ENCODE measurements at regions not wholly inside any gene's neighbourhood (a gene's known extent, or its start where the extent isn't known, plus 50 kb on each side); places are given as distances from the start of the nearest gene placed in this dataset.

- DNase-seq = no peak
Observed at GRCh38 chr13:108526286-108526685, 103.1 kb upstream of the MYO16 start.

DNA sequence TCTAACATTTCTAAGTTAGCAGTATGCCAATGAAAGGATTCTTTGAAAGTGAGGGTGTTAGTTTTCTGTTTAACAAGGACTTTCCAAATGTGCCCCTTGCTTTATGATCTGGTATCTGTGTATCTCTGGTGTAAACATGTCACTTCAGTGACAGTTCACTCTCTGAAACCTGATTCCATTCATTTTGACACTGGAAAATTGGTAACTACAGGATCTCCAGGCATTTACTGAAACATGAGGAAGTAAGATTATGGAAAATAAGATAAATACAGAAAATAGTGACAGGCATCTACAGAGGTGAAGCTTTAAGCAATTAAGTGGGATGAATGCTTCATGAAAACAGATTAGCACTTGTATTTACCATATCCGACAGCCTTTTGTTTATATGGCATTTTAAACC lies 101.6 kb upstream of the MYO16 start:
- no peak for DNase-seq

DNA sequence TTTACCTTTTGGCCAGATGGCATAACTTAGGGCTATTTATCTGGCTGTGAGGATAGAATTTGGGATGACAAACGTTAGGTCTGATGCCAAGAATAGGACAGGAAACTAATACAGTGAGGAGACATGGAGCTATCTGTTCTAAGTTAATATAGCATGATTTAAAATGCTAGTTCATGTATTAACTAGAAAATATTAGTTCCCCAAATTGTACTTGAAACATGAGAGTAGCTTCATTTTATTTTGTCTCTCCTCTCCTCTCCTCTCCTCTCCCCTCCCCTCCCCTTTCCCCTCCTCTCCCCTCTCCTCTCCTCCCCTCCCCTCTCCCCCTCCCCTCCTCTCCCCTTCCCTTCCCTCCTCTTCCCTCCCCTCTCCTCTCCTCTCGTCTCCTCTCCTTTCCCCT lies 101.1 kb upstream of the MYO16 start:
- no peak for DNase-seq

GRCh38 chr13:108533842-108534241 lies 95.6 kb upstream of the MYO16 start:
- no peak for DNase-seq

DNA sequence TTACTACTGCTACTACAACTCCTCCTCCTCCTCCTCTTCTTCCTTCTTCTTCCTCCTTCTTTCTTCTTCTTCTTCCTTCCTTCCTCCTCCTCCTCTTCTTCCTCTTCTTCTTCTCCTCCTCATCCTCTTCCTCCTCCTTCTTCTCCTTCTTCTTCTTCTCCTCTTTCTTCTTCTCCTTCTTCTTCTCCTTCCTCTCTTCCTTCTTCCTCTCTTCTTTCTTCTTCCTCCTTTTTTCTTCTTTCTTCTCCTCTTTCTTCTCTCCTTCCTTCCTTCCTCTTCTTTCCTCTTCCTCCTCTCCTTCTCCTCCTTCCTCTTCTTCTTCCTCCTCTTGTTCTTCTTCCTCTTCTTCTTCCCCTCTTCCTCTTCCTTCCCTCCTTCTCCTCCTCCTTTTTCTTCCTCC lies 94.7 kb upstream of the MYO16 start:
- DNase-seq = no peak

DNA sequence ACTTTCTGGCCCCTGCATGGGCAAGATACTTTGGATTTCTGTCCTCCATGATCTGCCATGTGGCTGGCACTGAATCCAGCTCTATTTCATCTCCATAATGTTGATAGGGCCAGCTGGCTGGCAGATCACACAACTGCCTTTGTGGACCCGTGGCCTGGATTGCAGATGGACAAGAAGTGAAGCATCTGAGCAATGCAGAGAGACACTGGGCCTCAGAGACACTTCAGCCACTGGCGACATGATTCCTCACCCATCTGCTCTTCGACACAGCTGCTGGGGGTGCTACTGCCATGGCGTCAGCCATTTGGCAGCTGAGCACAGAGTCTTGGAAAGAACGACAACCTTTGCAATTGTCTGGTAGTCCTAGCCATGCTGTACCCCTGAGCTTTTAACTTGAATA lies 79.5 kb upstream of the MYO16 start:
- peak in 9 of 51 donors; percentile 0 to 27 (median 8) for DNase-seq

DNA sequence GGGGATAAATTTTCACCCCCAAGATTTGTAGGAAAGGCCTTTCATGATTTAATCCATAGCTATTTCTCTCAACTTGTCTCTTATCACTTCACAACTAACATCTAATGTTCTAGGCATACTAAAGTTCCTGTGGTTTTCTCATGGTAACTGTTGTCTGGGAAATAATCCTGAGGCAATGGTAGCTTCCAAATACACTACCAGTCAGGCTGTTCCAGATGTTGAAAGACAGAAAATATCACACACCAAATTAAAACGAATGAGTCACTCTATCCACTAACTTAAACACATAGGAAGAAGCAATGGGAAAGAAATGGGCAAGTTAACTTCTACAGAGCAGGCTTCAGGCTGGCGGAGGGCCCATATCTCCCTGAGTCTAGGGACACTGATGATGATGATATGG lies 77.7 kb upstream of the MYO16 start:
- no peak for DNase-seq

DNA sequence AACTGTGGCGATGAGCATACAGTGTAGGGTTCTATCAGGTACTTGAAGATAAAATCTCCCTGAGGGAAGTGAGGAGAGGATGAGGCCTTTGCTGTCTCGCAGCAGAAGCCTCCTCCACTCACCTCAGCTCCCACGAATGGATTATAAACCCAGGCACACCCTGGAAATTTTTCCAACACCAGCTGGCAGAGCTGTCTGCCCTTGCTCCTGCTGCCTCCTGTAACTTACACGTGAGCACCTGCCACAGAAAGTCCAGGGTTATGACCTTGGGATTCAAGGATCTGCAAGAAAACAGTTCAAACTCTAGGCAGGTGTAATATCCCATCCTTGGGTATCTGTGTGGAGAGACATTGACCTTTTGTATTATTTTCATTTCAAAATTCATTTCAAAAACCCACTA lies 70.9 kb upstream of the MYO16 start:
- no peak for DNase-seq

- peak in 10 of 51 donors; percentile 1 to 37 (median 11) for DNase-seq
Observed at GRCh38 chr13:108560093-108560492, 69.3 kb upstream of the MYO16 start.

- DNase-seq = peak in 2 of 51 donors; percentile 0 to 4
Observed at GRCh38 chr13:108561149-108561548, 68.3 kb upstream of the MYO16 start.

DNA sequence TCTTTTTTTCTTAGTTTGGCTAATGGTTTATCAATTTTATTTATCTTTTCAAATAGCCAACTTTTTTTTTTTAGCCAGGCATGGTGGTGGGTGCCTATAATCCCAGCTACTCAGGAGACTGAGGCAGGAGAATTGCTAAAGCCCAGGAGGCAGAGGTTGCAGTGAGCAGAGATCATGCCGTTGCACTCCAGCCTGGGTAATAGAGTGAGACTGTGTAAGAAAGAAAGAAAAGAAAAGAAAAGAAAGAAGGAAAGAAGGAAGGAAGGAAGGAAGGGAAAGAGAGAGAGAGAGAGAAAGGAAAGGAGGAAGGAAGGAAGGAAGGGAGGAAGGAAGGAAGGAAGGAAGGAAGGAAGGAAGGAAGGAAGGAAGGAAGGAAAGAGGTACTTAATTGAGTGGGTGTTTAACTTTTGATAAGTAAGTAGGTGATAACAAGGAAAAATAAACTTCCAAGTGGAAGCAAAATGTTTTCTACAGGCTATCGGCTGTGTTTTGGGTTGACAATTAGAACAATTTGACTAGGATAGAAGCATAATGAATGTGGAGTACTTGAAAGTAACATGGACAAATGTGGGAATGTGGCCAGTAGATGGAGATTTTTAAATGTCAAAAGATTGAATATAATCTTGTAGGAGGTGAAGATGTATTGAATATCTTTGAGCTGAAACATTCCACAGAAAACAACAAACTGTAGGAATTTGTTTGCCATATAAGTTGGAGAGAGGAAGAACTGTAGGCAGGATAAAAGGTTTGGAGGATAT lies 62.8 kb upstream of the MYO16 start:
- DNase-seq = no peak

DNA sequence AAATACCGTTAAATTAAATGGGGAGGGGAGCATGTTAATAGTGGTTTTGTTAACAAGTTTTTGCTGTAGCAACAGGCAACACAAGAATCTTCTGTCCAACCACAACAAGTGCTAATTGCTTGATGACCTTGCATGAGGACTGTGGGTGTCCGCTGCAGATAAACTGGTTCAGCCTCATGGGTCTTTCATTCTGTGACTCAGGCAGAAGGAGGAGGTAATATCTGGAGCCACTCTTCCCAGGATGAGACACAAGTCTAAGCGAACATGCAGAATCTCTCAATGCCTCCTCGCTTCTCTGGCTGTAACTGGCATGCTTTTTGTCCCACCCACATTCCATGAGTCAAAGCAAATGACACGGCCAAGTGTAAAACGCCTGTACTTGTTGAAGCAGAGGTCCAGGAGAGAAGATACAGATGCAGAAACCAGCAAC lies 56.6 kb upstream of the MYO16 start:
- DNase-seq = peak in 1 of 51 donors; percentile 21

- no peak for DNase-seq
Observed at GRCh38 chr13:108573455-108573854, 56.0 kb upstream of the MYO16 start.

DNA sequence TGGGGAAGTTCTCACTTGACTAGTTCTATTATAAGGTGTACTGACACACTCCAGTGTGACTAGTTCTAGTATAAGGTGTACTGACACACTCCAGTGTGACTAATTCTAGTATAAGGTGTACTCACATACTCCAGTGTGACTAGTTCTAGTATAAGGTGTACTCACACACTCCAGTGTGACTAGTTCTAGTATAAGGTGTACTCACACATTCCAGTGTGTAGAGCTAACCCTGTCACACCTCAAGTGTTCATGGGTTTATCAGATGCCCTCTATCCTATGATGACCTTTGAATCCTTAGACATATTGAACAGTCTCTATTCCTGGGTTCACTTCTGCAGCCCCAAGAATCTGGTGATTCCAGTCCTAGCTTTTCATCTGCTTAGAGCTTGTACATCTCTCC lies 54.6 kb upstream of the MYO16 start:
- DNase-seq = no peak

- DNase-seq = no peak
Observed at GRCh38 chr13:108575430-108575829, 54.0 kb upstream of the MYO16 start.

Measured in hypothalamus (tissue), 51 donors.